Fibroblast of gingiva (primary cell): ENCODE measurements at regions not wholly inside any gene's neighbourhood (a gene's known extent, or its start where the extent isn't known, plus 50 kb on each side); places are given as distances from the start of the nearest gene placed in this dataset.
"Not testable (repeated sequence)": the region's sequence is repeated elsewhere in the genome, so short reads cannot be mapped to it uniquely, and the experiment has no call there.

Source experiments
- DNase-seq: peaks from one replicate; pipeline ENCODE4 v3.0.0-alpha.2; 2011; ENCODE audit warnings: low read depth

DNA sequence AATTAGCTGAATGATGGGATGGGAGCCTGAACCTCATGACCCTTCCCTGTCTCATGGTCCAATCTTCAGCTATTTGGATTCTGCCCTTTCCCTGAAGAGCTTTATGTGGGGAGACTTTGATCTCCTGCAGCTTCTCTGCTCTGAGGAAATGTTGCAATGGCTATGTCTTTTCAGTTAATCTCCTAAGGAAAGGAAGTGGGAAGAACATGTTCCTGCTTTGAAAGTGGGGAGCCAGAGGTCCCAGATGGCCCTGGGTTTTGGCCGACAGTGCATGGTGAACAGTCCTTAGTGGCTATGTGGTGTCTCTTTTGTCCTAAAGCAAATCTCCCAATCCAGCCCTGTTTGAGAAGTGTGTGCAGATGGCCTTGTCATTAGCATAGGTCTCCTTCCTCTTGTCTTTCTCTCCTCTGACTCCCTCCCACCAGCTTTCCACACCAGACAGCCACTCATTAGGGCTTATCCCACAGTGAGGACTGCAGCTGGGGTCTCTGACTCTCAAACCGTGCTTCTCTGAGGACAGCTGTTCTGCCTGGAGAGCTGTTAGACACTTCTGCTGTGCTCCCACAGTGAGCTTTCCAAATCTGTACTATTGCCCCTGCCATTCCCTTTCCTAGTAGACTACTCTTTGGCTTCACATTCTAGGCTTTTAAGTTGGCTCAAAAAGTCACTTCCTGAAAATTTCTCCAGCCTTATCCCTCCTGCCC is 365.8 kb upstream of the UMPS start:
- DNase-seq, result no peak

DNA sequence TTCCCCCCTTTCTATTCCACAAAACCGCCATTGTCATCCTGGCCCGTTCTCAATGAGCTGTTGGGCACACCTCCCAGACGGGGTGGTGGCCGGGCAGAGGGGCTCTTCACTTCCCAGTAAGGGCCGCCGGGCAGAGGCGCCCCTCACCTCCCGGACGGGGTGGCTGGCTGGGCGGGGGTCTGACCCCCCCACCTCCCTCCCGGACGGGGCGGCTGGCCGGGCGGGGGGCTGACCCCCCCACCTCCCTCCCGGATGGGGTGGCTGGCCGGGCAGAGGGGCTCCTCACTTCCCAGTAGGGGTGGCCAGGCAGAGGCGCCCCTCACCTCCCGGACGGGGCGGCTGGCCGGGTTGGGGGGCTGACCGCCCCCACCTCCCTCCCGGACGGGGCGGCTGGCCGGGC is 363.6 kb upstream of the UMPS start:
- not testable (repeated sequence) for DNase-seq

- no peak for DNase-seq
Measured at GRCh38 chr3:124372775-124373174, 357.5 kb upstream of the UMPS start.

- DNase-seq, result no peak
Measured at GRCh38 chr3:124373524-124373923, 356.7 kb upstream of the UMPS start.

GRCh38 chr3:124374583-124374982 is 355.7 kb upstream of the UMPS start:
- no peak for DNase-seq

DNA sequence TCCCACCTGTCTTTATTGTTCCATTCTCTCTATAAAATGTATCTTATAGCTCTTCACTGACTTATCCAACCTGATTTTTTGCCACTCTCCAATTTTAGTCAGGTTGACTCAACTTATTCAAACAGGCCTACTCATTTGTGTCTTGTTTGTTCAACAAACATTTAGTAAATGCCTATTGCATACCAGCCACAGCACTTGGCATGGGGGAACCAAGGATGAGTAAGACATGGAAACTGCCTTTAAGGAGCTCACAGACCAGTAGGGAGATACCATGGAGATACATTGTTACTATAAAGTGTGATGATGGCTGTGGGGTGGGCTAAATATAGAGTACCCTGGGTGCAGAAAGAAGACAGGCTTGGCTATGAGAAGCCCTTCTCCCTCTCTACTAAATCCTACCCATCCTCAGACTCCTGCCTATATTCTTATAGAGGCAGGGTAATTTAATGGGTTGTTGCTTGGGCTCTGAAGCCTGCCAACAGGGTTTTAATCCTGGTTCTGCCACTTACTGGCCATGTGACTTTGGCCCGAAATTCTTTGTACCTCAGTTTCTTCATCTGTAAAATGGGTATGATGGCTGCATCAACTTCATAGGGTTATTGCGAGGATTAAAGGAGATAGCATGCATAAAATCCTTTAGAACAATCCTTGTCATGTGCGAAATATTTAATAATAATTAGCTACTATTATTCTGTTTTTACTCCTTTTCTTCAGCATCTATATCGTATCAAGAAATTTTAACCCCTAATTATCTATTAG is 348.5 kb upstream of the UMPS start:
- DNase-seq, result no peak

DNA sequence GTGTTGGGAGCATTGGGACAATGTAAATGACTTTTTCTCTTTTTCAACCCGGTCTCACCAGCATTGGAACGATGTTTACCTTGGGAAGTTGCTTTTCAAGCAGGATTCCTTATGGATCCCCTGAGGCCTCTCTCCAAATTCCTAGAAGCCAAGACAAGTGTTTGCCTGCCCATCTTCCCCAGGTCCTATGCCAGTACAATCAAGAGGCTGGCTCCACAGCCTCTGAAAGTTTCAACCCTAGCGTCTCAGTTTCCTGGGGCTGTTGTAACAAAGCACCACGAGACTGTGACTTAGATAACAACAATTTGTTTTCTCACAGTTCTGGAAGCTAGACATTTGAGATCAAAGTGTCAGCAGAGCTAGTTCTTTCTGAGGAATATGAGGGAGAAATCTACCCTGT is 347.2 kb upstream of the UMPS start:
- DNase-seq, result no peak

DNA sequence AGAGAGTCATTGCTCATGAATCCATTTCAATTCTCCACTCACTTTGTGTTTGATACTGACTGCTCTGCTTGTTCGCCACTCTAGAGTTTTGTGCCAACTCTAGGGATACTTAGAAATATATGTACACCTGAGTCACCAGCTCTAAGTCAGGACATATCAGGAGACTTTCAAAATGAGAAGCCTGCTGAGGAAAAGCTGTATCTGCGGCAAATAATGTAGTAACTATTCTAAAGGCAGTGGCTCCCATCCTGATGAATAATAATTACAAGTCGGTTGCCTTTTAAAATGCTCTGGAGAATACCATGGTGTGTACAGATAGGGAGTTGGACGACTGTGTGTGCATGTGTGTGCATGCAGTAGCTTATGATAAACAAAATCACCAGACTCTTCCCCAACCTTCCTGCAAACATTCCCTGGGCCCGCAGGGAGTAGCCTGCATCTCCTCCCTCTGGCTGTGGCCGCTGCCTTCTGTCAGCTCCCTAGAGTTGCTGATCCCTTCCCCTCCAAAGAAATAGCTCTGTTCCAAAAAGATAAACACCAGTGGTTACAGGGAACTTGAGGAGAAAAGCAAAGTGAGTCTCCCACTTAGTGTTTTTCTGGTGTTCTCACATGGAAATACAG is 346.3 kb upstream of the UMPS start:
- no peak for DNase-seq

DNA sequence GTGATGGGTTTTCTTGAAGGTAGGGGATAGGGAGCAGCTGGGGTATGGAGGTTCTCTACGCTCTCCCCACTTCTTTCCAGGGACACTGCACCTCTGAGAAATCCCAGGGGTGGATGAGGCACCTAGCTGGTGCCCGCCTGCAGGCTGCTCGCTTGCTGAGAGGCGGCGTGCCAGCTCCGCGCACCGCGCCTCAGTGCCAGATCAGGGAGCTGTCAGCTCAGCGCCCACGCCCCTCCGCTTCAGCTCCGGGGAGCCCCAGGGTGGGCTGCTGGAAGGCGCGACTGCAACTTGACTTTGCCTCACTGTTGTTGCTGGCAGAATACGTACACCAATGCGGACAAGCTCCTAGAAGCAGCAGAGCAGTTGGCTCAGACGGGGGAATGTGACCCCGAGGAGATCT is 345.7 kb upstream of the UMPS start:
- no peak for DNase-seq

- DNase-seq, result no peak
Measured at GRCh38 chr3:124385996-124386395, 344.3 kb upstream of the UMPS start.

GRCh38 chr3:124386996-124387595 is 343.2 kb upstream of the UMPS start:
- DNase-seq, result no peak

- no peak for DNase-seq
Measured at GRCh38 chr3:124391774-124392173, 338.5 kb upstream of the UMPS start.

GRCh38 chr3:124393340-124393739 is 336.9 kb upstream of the UMPS start:
- no peak for DNase-seq

DNA sequence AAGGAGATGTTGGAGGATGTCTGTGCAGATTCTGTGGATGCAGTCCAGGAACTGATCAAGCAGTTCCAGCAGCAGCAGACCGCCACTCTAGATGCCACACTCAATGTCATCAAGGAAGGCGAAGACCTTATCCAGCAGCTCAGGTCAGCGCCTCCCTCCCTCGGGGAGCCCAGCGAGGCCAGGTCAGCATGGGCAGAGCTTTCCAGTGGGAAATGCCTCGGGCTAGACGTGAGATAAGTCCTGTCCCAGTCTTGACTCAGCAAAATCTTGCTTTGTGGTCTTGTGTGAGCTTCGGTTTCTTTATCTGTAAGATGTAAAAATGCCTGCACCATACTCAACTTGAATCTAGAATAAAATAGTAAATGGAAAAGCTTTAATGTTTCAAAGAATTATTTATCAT is 335.1 kb upstream of the UMPS start:
- no peak for DNase-seq

DNA sequence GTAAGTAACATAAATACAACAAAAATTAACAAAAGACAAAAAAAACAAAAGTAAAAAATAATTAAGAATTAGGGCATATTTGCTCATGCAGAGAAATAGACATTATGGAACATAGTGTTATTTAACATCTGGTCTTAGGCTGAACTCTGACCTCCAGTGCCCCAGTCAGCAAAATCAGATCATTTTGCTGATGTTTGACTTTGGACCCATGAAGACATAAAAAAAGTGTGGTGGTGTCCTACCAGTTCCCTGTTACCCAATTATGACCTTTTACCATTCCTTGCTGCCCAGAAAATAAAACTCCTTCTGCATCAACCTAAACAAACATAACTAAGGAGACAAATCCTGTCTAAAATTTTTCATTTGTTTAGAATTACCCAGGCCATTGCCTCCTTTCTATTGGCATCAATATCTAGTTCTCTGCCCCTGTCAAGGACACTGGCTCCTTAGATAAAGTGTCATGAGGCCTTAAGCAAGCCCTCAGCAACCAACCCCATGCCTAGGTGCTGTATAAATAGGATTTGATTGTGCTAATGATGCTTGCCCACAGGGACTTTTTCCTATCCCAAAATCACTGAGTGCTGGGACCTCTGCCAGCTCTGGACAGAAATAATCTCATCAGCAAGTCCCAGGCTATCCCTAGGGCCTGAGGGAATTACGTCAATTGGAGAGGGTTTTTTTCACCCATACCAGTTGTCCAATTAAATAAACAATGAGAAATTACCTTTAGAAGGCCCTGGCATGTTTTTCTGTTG is 334.5 kb upstream of the UMPS start:
- DNase-seq, result no peak

DNA sequence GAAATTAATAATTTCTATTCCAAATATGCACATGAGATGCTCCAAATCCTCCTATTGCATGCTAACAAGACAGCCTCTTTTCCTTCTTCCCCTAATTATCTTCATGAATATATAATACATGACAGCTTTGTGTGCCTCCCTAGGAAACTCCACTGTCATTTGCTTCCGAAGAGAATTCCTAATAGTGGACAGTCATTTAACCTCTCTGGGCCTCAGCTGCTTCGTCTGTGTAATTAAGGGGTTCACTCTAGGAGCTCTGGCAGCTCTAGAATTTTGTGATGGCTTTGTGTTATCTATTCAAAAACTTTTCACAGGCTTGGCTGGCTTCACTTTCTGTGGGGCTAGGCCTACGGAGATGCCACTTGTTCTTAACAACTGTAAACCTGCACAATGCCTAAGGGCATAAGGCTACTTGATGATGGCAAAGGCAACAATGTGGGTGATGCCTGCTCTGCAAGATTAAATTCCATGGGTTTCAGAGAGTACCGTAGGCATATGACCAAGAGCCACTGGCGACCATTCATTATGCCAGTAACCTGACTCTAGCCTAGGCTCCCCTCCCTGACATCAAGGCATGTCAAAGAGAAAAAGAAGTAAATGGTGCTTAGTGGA is 333.8 kb upstream of the UMPS start:
- no peak for DNase-seq

- no peak for DNase-seq
Measured at GRCh38 chr3:124397088-124397487, 333.2 kb upstream of the UMPS start.

- DNase-seq, result no peak
Measured at GRCh38 chr3:124398594-124398993, 331.7 kb upstream of the UMPS start.

- DNase-seq, result no peak
Measured at GRCh38 chr3:124401843-124402242, 328.4 kb upstream of the UMPS start.

DNA sequence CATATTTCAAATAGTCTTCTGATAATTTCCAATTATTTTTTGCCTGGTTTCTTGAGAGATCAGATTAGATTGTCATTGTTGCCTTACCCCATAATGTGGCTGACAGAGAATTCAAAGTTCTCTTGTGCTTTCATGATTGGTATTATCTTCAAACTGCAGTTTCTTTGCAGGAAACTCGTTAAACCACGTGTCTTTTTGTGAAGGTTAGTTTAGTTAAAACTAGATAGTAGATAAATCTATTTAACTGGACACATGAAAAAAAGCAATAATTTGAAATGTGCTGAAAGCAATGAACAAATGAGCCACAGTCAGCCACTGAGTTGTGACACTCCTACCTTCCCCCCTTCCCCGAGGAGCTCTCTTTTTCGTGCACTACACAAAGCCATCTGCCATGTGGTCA is 327.5 kb upstream of the UMPS start:
- DNase-seq, result no peak

GRCh38 chr3:124404621-124405020 is 325.6 kb upstream of the UMPS start:
- no peak for DNase-seq

GRCh38 chr3:124407260-124407659 is 323.0 kb upstream of the UMPS start:
- DNase-seq, result no peak
